DND-41 (cell line): ENCODE measurements at regions not wholly inside any gene's neighbourhood (a gene's known extent, or its start where the extent isn't known, plus 50 kb on each side); places are given as distances from the start of the nearest gene placed in this dataset.
"Not testable (repeated sequence)": the region's sequence is repeated elsewhere in the genome, so short reads cannot be mapped to it uniquely, and the experiment has no call there.

Experiments
- ATAC-seq: fragments of 200-7000 bp; cut with Tn5 transposase; 3 replicates; pipeline ENCODE4 v1.9.1; 2021; ENCODE audit warnings: low read depth; ENCODE audit not compliant: insufficient read depth
- DNase-seq: peaks from one replicate; pipeline ENCODE4 v3.0.0-alpha.2; 2020
- H2AFZ ChIP-seq: 2 replicates; pipeline ENCODE4 v1.6.0; 2012; ENCODE audit warnings: low read depth, low read length
- H3K27ac ChIP-seq: 2 replicates; pipeline ENCODE4 v1.5.1; 2012; ENCODE audit warnings: low read length, inconsistent platforms
- H3K27me3 ChIP-seq: fragments of 200-600 bp; sonication (generic); 2 replicates; pipeline ENCODE4 v1.6.0; 2012; ENCODE audit warnings: low read length, mild to moderate bottlenecking, inconsistent platforms; ENCODE audit not compliant: insufficient read depth, poor library complexity
- H3K36me3 ChIP-seq: 2 replicates; pipeline ENCODE4 v1.5.1; 2012; ENCODE audit warnings: low read length, inconsistent platforms; ENCODE audit not compliant: insufficient read depth
- H3K4me1 ChIP-seq: 2 replicates; pipeline ENCODE4 v1.5.1; 2012; ENCODE audit warnings: mild to moderate bottlenecking, low read length; ENCODE audit not compliant: insufficient read depth
- H3K4me2 ChIP-seq: 2 replicates; pipeline ENCODE4 v1.6.0; 2012; ENCODE audit warnings: mild to moderate bottlenecking, moderate library complexity, low read length, inconsistent platforms; ENCODE audit not compliant: insufficient read depth
- H3K4me3 ChIP-seq, 2 experiments: fragments of 200-600 bp in 1 of 2; shearing (Covaris generic) in 1 of 2; 2 replicates each; pipeline ENCODE4 v1.5.1; 2012 to 2016; ENCODE audit warnings: inconsistent platforms in 2 of 2, low read length in 2 of 2, mild to moderate bottlenecking in 2 of 2, low read depth in 1 of 2, moderate library complexity in 1 of 2
- H3K79me2 ChIP-seq: 2 replicates; pipeline ENCODE4 v1.6.0; 2012; ENCODE audit warnings: low read length, inconsistent platforms; ENCODE audit not compliant: insufficient read depth
- H3K9ac ChIP-seq: 2 replicates; pipeline ENCODE4 v1.6.0; 2012; ENCODE audit warnings: low read depth, mild to moderate bottlenecking, inconsistent platforms, low read length, moderate library complexity
- H3K9me3 ChIP-seq: 2 replicates; pipeline ENCODE4 v1.5.1; 2012; ENCODE audit warnings: low read length, moderate library complexity, mild to moderate bottlenecking, inconsistent platforms; ENCODE audit not compliant: insufficient read depth, severe bottlenecking
- H4K20me1 ChIP-seq: 2 replicates; pipeline ENCODE4 v1.6.0; 2012; ENCODE audit warnings: low read length; ENCODE audit not compliant: insufficient read depth
- CTCF ChIP-seq: IDR thresholded peaks from 2 replicates; pipeline ENCODE4 v1.5.1; 2012; ENCODE audit warnings: borderline replicate concordance, low read length, moderate library complexity, mild to moderate bottlenecking; ENCODE audit not compliant: poor library complexity, severe bottlenecking; ENCODE audit errors: extremely low read depth
- EZH2 ChIP-seq: IDR thresholded peaks from 3 replicates; pipeline ENCODE4 v1.6.1; 2012; ENCODE audit warnings: borderline replicate concordance, low read depth, mild to moderate bottlenecking, moderate library complexity, low read length, inconsistent platforms; ENCODE audit not compliant: severe bottlenecking

GRCh38 chr13:22931576-22931975 lies 249.2 kb upstream of the SGCG start:
- H3K4me1 ChIP-seq: no peaks in the 10 kb centered on the region
- no peak overlapping the region for H2AFZ ChIP-seq
- no peak overlapping the region for H3K4me3 ChIP-seq
- H3K4me2 ChIP-seq: no peak overlapping the region
- H3K9me3 ChIP-seq: no peaks in the 10 kb centered on the region
- no peaks in the 10 kb centered on the region for H3K36me3 ChIP-seq
- H3K27me3 ChIP-seq: no peaks in the 10 kb centered on the region
- no peaks in the 10 kb centered on the region for H3K79me2 ChIP-seq
- ATAC-seq (no peak), DNase-seq (no peak)
- no peaks in the 10 kb centered on the region for H4K20me1 ChIP-seq
- H3K9ac ChIP-seq: no peak overlapping the region
- TF ChIP-seq CTCF (no peak), EZH2 (no peak)
- H3K27ac ChIP-seq: no peak overlapping the region

DNA sequence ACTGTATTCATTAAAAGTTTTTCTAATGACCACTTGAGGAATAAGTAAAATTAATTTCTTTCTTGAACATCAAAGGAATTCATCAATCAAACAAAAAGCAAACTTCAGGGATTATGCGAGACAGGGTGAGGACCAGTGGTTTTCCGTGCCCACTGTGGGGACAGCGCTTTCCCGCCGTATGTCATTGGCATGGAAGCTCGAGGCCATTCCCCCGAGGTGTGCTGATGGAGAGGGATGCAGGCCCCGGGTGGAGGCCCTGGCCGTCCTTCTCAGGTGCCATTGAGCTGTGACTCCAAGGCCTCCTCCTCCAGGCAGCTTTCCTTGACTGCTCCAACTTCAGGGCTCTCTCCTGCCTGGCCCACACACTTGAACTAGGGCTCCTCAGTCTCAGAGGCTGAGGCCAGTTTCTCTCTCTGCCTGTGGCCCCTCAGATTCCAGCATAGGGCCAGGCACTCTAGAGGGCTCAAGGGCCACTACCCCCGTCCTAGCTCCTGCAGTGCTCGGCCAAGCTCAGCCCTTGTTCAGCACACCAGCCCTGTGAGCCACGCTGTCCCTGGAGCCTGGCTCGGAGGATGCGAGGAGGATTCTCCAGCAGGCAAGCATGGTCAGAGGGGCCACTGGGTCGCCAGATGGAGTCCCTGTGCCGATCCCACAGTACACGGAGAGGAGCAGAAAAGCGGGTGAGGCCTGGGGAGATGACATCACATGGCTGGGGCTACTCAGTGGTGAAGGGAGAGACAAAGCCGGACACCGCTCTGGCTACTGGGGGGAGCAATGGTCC lies 248.0 kb upstream of the SGCG start:
- not testable (repeated sequence) for H3K79me2 ChIP-seq, ATAC-seq

DNA sequence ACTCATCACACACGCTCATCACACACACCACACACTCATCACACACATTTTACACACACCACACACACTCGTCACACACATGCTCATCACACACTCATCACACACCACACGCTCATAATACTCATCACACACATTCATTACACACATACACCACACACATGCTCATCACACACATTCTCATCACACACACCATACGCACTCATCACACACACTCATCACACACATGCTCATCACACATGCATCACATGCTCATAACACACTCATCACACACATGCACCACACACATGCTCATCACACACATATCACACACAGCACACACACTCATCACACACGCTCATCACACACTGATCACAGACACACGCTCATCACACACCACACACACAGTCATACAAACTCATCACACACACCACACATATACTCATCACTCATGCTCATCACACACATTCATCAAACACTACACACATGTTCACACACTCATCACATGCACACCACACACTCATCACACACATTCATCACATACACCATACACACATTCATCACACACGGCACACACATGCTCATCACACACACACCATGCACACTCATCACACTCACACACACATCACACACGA lies 247.1 kb upstream of the SGCG start:
- ATAC-seq: no peak
- H2AFZ ChIP-seq: no peak overlapping the region
- H4K20me1 ChIP-seq: no peaks in the 10 kb centered on the region
- TF ChIP-seq CTCF (no peak), EZH2 (no peak)
- H3K36me3 ChIP-seq: no peaks in the 10 kb centered on the region
- H3K79me2 ChIP-seq: no peaks in the 10 kb centered on the region
- H3K4me3 ChIP-seq: no peak overlapping the region
- H3K4me2 ChIP-seq: no peak overlapping the region
- no peaks in the 10 kb centered on the region for H3K9me3 ChIP-seq
- H3K27ac ChIP-seq: no peak overlapping the region
- no peaks in the 10 kb centered on the region for H3K4me1 ChIP-seq
- H3K27me3 ChIP-seq: no peaks in the 10 kb centered on the region
- no peak for DNase-seq
- no peak overlapping the region for H3K9ac ChIP-seq

More for the DNA sequence above, 248.0 kb upstream of the SGCG start:
- not testable (repeated sequence) for H2AFZ ChIP-seq, H3K27ac ChIP-seq, H3K9me3 ChIP-seq, H3K9ac ChIP-seq, DNase-seq, H3K4me3 ChIP-seq, H3K4me2 ChIP-seq, H4K20me1 ChIP-seq, H3K27me3 ChIP-seq, H3K4me1 ChIP-seq, H3K36me3 ChIP-seq

- H3K4me2 ChIP-seq: no peak overlapping the region
- no peak overlapping the region for H3K27ac ChIP-seq
- DNase-seq (no peak), ATAC-seq (no peak)
- no peak overlapping the region for H2AFZ ChIP-seq
- no peaks in the 10 kb centered on the region for H3K9me3 ChIP-seq
- H3K27me3 ChIP-seq: no peaks in the 10 kb centered on the region
- H4K20me1 ChIP-seq: no peaks in the 10 kb centered on the region
- H3K36me3 ChIP-seq: no peaks in the 10 kb centered on the region
- TF ChIP-seq EZH2: no peak
- TF ChIP-seq CTCF: no peak
- H3K79me2 ChIP-seq: no peaks in the 10 kb centered on the region
- H3K9ac ChIP-seq: no peak overlapping the region
- H3K4me1 ChIP-seq: no peaks in the 10 kb centered on the region
- H3K4me3 ChIP-seq: no peak overlapping the region
Measured at GRCh38 chr13:22934744-22935523, 245.8 kb upstream of the SGCG start.
